A549 (cell line): ENCODE measurements at regions not wholly inside any gene's neighbourhood (a gene's known extent, or its start where the extent isn't known, plus 50 kb on each side); places are given as distances from the start of the nearest gene placed in this dataset.

ENCODE experiments used
- ATAC-seq, 2 experiments: fragments of 200-7000 bp in 1 of 2; fragments of >200 bp in 1 of 2; cut with Nextera tagmentation in 1 of 2; cut with Tn5 transposase in 1 of 2; 3 replicates each; pipeline versions ENCODE4 v1.8.0 to v1.9.1; 2018 to 2020; ENCODE audit warnings: mild to moderate bottlenecking in 1 of 2, moderate library complexity in 1 of 2
- CTCF ChIA-PET: fragments of 300-600 bp; sonication (Branson Sonifier 250); formaldehyde crosslinking; extraction: SDS; loops from one replicate; lab custom pipeline; 2021; ENCODE audit warnings: antibody characterized with exemption, inconsistent platforms; lab: Yijun Ruan, JAX
- POLR2A ChIA-PET: fragments of 350-600 bp; formaldehyde crosslinking; extraction: SDS; loops from one replicate; lab custom pipeline; 2021; ENCODE audit warnings: antibody characterized with exemption, inconsistent platforms; lab: Yijun Ruan, JAX
- DNase-seq, 2 experiments: peaks; one replicate each; pipeline versions ENCODE4 v3.0.0 to v3.0.0-alpha.2; 2011 to 2016; ENCODE audit warnings: low read depth in 1 of 2, low spot score in 1 of 2
- FAIRE-seq: peaks from 2 replicates; lab custom pipeline; 2011; peaks lifted over from hg19 to GRCh38; lab: Jason Lieb, UNC
- H3K27ac ChIP-seq, 2 experiments: fragments of >200 bp; sonication (Bioruptor Twin); formaldehyde crosslinking; 3 replicates each; pipeline ENCODE4 v1.5.1; 2016 to 2017
- H3K4me1 ChIP-seq: fragments of >200 bp; sonication (Bioruptor Twin); formaldehyde crosslinking; 3 replicates; pipeline ENCODE4 v1.6.1; 2016
- H3K4me2 ChIP-seq: fragments of >200 bp; sonication (Bioruptor Twin); formaldehyde crosslinking; 3 replicates; pipeline ENCODE4 v1.6.1; 2016
- H3K4me3 ChIP-seq: fragments of >200 bp; sonication (Bioruptor Twin); formaldehyde crosslinking; 3 replicates; pipeline ENCODE4 v1.5.1; 2016
- H3K9me3 ChIP-seq: fragments of >200 bp; sonication (Bioruptor Twin); formaldehyde crosslinking; 3 replicates; pipeline ENCODE4 v1.6.1; 2016
- ATOH8 ChIP-seq: fragments of 250-450 bp; sonication (Bioruptor Pico); IDR thresholded peaks from 2 replicates; pipeline ENCODE4 v1.5.0; 2020; ENCODE audit warnings: low read depth, mild to moderate bottlenecking, moderate library complexity
- CBX2 ChIP-seq: fragments of 200-600 bp; sonication (generic); IDR thresholded peaks from 2 replicates; pipeline ENCODE4 v1.6.1; 2016; ENCODE audit warnings: low read depth, mild to moderate bottlenecking, borderline replicate concordance
- CHD4 ChIP-seq: fragments of 200-600 bp; sonication (generic); IDR thresholded peaks from 2 replicates; pipeline ENCODE4 v1.6.1; 2016; ENCODE audit warnings: antibody characterized with exemption, mild to moderate bottlenecking, borderline replicate concordance
- EHMT2 ChIP-seq: fragments of 200-600 bp; sonication (generic); IDR thresholded peaks from 2 replicates; pipeline ENCODE4 v1.6.1; 2016; ENCODE audit warnings: antibody characterized with exemption, low read depth, mild to moderate bottlenecking, moderate library complexity
- EP300 ChIP-seq, 2 experiments: fragments of >200 bp; sonication (Bioruptor Twin); formaldehyde crosslinking; IDR thresholded peaks; 2 replicates in 1 of 2; 3 replicates in 1 of 2; pipeline ENCODE4 v1.6.1; 2016 to 2017
- ESRRA ChIP-seq: fragments of 150-350 bp; IDR thresholded peaks from 2 replicates; pipeline ENCODE4 v1.6.1; 2014; ENCODE audit warnings: mild to moderate bottlenecking, low read length, borderline replicate concordance
- FOXS1 ChIP-seq: fragments of 250-450 bp; sonication (Bioruptor Pico); IDR thresholded peaks from 2 replicates; pipeline ENCODE4 v1.5.0; 2020; ENCODE audit warnings: mild to moderate bottlenecking, moderate library complexity
- GATA3 ChIP-seq: IDR thresholded peaks from 2 replicates; pipeline ENCODE4 v1.6.1; 2012; ENCODE audit warnings: borderline replicate concordance
- HES2 ChIP-seq: fragments of >200 bp; sonication (Bioruptor Twin); formaldehyde crosslinking; IDR thresholded peaks from 2 replicates; pipeline ENCODE4 v1.6.1; 2016
- HEYL ChIP-seq: fragments of 250-450 bp; sonication (Bioruptor Pico); IDR thresholded peaks from 2 replicates; pipeline ENCODE4 v1.8.0; 2021; ENCODE audit warnings: mild to moderate bottlenecking, moderate library complexity
- HOXB13 ChIP-seq: fragments of 250-450 bp; sonication (Bioruptor Pico); IDR thresholded peaks from 2 replicates; pipeline ENCODE4 v1.5.0; 2020; ENCODE audit warnings: low read depth, mild to moderate bottlenecking, moderate library complexity
- JUN ChIP-seq, 2 experiments: fragments of >200 bp; sonication (Bioruptor Twin); formaldehyde crosslinking; IDR thresholded peaks; 2 replicates in 1 of 2; 3 replicates in 1 of 2; pipeline ENCODE4 v1.6.1; 2016 to 2017
- MAX ChIP-seq: IDR thresholded peaks from 2 replicates; pipeline ENCODE4 v1.6.1; 2012
- NR3C1 ChIP-seq: fragments of >200 bp; sonication (Bioruptor Twin); formaldehyde crosslinking; IDR thresholded peaks from 3 replicates; pipeline ENCODE4 v1.6.1; 2017
- PBX3 ChIP-seq: IDR thresholded peaks from 2 replicates; pipeline ENCODE4 v1.6.1; 2012
- RCOR1 ChIP-seq: fragments of 150-350 bp; IDR thresholded peaks from 2 replicates; pipeline ENCODE4 v1.6.1; 2014; ENCODE audit warnings: antibody characterized with exemption, low read length, low read depth
- SMC3 ChIP-seq: fragments of >200 bp; sonication (Bioruptor Twin); formaldehyde crosslinking; IDR thresholded peaks from 3 replicates; pipeline ENCODE4 v1.6.1; 2018; ENCODE audit warnings: inconsistent platforms
- SREBF2 ChIP-seq: fragments of 450-650 bp; IDR thresholded peaks from 2 replicates; pipeline ENCODE4 v1.6.1; 2014; ENCODE audit warnings: mild to moderate bottlenecking, moderate library complexity
- TFCP2L1 ChIP-seq: fragments of 250-450 bp; sonication (Bioruptor Pico); IDR thresholded peaks from 2 replicates; pipeline ENCODE4 v1.5.0; 2021; ENCODE audit warnings: mild to moderate bottlenecking
- USF2 ChIP-seq: fragments of 450-650 bp; IDR thresholded peaks from 2 replicates; pipeline ENCODE4 v1.6.1; 2014; ENCODE audit warnings: antibody characterized with exemption
- ZFP36 ChIP-seq: fragments of 450-650 bp; IDR thresholded peaks from 2 replicates; pipeline ENCODE4 v1.6.1; 2014; ENCODE audit warnings: borderline replicate concordance; ENCODE audit not compliant: partially characterized antibody
- ZSCAN20 ChIP-seq: fragments of 250-450 bp; sonication (Bioruptor Pico); IDR thresholded peaks from 2 replicates; pipeline ENCODE4 v1.8.0; 2022; ENCODE audit warnings: mild to moderate bottlenecking, moderate library complexity
- WGBS: methylation state at CpG from one replicate; pipeline ENCODE4 v1.1.6; 2017; ENCODE audit errors: missing lambda C conversion rate; 5-methylcytosine and 5-hydroxymethylcytosine counted together

GRCh38 chr12:107511292-107511691, 174.3 kb upstream of the PWP1 start (continued):
- TF ChIP-seq MAX (no peak), ZSCAN20 (CRISPR knock-in tag) (no peak), CHD4 (no peak)

- no peak for TF ChIP-seq ZFP36
- no peak for TF ChIP-seq EHMT2
- TF ChIP-seq FOXS1 (CRISPR knock-in tag) = no peak
- TF ChIP-seq GATA3 = no peak
- no peak for TF ChIP-seq HES2
- TF ChIP-seq HOXB13 = no peak
- no peak for TF ChIP-seq USF2
- no peak for TF ChIP-seq NR3C1
- TF ChIP-seq, all 56 proteins: peak for 0
- Histone ChIP-seq H3K4me3 (no peak overlapping the region), H3K9me3 (no peaks in the 10 kb centered on the region), H3K4me1 (peaks cover 57% of the 10 kb centered on the region), H3K27ac (peak overlapping the region in 1 of 2 experiments; percentile 13; a peak in 1 of 6 replicates), H3K4me2 (peak overlapping the region; percentile 29; the same call in 2 of the 3 replicates)
- DNase-seq (no peak), ATAC-seq (no peak), FAIRE-seq (no peak)
- WGBS = 59% methylated on average over 3 of the region's 3 CpGs
- ChIA-PET CTCF (interaction anchor here (0.7 to 1.5 kb wide), 3 partner anchors 95 to 1374 kb away, joined by 3 read pairs; no protein-coding TSS in a partner anchor), POLR2A (no interaction called here)
These were observed 173.2 kb upstream of the PWP1 start for GRCh38 chr12:107512391-107512790.

GRCh38 chr12:107513184-107513583, 172.4 kb upstream of the PWP1 start:
- H3K4me1 ChIP-seq = peaks cover 57% of the 10 kb centered on the region
- TF ChIP-seq RCOR1 (no peak), ESRRA (no peak), HEYL (CRISPR knock-in tag) (no peak), SMC3 (no peak), NR3C1 (no peak), CBX2 (no peak), ATOH8 (no peak), PBX3 (no peak), TFCP2L1 (CRISPR knock-in tag) (no peak), JUN (IDR thresholded peaks at IDR 0.05) (no peak), EP300 (IDR thresholded peaks at IDR 0.05) (no peak), SREBF2 (no peak)
- 83% methylated on average over 5 of the region's 5 CpGs for WGBS
- ChIA-PET CTCF (no interaction called here), POLR2A (no interaction called here)
- no peaks in the 10 kb centered on the region for H3K9me3 ChIP-seq
- FAIRE-seq (no peak), DNase-seq (no peak), ATAC-seq (no peak)
- H3K27ac ChIP-seq = peak overlapping the region; percentile 16 to 62; a peak in 3 of 6 replicates
- no peak overlapping the region for H3K4me3 ChIP-seq
- H3K4me2 ChIP-seq = no peak overlapping the region
